GM21529 (cell line): ENCODE measurements at regions not wholly inside any gene's neighbourhood (a gene's known extent, or its start where the extent isn't known, plus 50 kb on each side); places are given as distances from the start of the nearest gene placed in this dataset.

Source experiments
- ATAC-seq: cut with Tn5 transposase; IDR thresholded peaks from one replicate; pipeline ENCODE4 v1.9.1; 2021; ENCODE audit not compliant: unreplicated experiment

DNA sequence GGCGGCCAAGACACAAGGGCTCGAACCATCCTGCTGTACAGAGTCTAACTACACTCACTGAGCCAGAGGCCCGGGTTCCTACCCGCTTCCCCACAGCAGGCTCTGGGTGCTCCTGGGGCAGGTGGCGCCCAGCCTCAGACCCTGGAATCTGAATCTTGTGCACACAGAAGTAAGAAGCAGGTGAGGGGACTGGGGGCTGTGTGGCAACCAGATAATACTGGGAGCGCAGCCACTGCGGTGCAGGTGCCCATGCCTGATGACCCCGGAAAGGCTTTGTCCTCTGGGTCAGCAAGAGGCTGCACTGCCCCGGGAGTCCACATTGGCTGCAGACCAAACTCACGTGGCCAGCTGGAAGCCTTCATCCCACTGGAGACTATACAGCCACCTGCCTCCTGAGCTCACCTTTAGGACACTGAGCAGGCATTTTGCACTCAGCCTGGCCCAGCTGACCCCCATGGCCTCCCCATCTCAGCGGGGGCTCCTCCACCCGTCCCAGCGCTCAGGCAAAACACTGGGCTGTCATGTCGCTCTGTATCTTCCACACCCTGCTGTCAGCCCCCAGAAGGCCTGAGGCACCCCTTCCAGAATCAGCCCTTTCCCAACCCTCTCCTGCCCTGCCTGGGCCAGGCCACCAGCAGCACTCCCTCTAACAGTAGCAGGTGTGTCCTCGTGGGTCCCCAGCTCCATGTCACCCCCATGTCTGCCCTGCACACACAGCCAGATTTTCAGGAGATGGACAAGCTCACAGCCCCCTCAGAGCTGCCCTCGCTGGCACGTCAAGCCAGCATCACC, 101.0 kb upstream of the IQSEC1 start:
- no peak for ATAC-seq

GRCh38 chr3:13173186-13173585, 100.0 kb upstream of the IQSEC1 start:
- no peak for ATAC-seq

DNA sequence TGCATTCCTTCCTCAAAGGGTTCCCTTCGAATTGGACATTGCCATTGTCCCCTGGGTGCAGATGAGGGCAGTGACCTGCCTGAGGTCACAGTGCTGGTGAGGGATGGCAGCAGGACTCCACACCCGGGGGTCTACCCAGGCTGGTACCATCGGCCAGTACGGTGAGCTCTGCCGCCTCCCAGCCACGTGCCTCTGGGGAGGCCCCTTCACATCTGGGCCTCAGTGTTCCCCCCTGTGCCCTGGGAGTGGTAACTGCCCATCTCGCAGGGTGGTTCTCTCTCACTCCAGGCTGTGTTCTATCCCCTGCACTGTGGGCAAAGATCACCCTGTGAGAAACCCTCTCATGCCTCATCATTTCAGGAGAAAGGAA, 99.4 kb upstream of the IQSEC1 start:
- no peak for ATAC-seq

- no peak for ATAC-seq
Measured at GRCh38 chr3:13171704-13172643, 98.7 kb upstream of the IQSEC1 start.

DNA sequence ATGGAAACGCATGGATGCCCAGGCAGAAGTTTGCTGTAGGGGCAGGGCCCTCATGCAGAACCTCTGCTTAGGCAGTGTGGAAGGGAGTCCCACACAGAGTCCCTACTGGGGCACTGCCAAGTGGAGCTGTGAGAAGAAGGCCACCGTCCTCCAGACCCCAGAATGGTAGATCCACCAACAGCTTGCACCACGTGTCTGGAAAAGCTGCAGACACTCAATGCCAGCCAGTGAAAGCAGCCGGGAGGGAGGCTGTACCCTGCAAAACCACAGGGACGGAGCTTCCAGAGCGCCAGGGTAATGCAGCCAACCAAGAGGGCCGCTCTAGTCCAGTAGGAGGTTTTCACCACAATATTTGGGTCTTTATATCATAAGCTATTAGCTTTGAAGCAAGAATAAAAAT, 97.1 kb upstream of the IQSEC1 start:
- ATAC-seq, result no peak

GRCh38 chr3:13168391-13168790, 95.2 kb upstream of the IQSEC1 start:
- ATAC-seq, result no peak

DNA sequence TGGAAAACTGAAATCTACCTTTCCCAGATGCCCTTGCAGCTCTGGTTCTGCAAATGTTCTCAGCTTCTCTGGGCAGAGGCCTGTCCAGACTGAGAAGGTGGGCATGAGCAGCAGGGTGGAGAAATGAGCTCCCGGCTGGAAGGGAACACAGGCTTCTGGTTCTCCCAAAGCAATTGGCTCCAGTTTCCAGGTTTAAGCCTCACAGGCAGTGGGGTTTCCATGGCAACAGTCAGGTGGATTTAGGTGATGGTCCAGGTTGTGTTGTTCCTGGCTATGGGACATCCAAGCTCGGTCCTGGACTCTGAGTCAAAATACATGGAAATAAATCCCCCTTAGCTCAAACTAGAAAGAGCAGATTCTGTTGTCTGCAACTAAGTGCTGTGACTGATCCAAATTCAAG, 94.6 kb upstream of the IQSEC1 start:
- ATAC-seq, result no peak

DNA sequence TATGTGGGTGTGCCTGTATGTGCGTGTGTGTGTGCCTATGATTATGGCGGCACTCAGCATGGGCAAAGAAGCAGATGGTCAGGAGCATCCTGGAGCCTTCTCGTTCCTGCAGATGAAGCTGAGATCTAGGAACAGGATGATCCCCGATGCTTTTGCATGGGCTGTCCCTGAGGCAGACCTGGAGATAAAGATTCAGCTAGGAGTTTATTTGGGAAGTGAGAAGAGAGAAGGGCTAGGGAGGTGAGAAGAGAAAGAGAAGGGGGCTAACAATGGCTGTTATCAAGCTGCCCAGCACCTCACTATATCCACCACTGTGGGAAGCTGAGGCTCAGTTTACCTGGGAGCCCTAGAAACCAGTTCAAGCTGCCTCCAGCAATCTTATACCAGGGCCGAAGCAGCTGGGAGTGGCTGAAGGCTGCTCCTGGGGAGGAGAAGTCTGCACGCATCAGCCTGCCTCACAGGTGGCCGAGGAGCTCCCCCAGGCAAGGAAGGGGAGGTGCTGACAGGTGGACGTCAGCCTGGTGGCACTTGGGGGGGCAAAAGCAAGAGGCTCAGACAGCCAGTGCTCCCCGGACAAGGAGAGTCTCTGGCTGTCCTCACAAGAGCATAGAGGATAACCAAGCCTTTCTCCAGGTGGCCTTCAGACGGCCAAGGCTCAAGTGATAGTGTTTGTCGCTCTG, 94.0 kb upstream of the IQSEC1 start:
- ATAC-seq, result no peak

- no peak for ATAC-seq
Measured at GRCh38 chr3:13166243-13167063, 93.2 kb upstream of the IQSEC1 start.

- ATAC-seq, result no peak
Measured at GRCh38 chr3:13165576-13165975, 92.3 kb upstream of the IQSEC1 start.

- no peak for ATAC-seq
Measured at GRCh38 chr3:13164893-13165492, 91.8 kb upstream of the IQSEC1 start.

- ATAC-seq, result no peak
Measured at GRCh38 chr3:13163848-13164382, 90.7 kb upstream of the IQSEC1 start.

GRCh38 chr3:13162549-13163320, 89.5 kb upstream of the IQSEC1 start:
- ATAC-seq, result no peak

- no peak for ATAC-seq
Measured at GRCh38 chr3:13161771-13162535, 88.7 kb upstream of the IQSEC1 start.

- ATAC-seq, result no peak
Measured at GRCh38 chr3:13161021-13161759, 88.0 kb upstream of the IQSEC1 start.

DNA sequence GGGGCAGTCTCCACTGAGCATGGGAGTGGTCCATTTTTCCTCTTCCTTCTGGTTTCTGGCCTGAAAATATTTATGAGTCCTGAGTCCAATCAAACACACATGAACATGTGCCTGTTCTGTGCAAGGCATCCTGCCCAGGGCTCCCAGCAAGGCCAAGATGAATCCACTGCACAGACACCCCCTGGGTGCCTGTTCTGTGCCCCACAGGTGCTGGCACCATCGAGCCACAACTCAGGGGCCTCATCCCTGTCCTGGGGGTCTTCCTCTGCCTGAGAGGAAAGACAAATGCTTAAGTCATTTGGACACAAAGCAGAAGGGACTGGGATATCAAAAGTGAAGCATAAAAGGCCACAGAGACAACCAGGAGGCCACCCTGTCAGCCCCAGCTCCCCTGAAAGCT, 87.4 kb upstream of the IQSEC1 start:
- no peak for ATAC-seq

DNA sequence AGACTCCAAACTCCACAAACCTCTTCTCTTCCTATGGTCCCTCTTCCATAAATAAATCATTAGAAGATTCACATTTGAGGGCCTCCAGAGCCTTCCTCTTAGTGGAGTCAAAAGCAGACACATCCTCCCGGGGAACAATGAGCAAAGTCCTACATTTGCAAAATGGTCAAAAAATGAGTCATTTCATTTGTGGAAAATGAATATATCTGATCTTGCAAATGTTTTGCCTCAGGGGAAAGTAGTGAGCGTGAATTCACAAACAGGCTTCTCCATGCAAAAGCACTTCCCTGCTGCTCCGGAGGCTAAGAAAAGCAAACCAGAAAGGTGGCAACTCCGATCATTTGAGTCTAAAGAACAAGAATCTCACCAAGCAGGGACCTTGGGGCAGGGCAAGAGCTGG, 86.7 kb upstream of the IQSEC1 start:
- no peak for ATAC-seq

- ATAC-seq, result no peak
Measured at GRCh38 chr3:13158871-13159270, 85.6 kb upstream of the IQSEC1 start.
